ENCODE measurements at regions not wholly inside any gene's neighbourhood (a gene's known extent, or its start where the extent isn't known, plus 50 kb on each side); places are given as distances from the start of the nearest gene placed in this dataset.

DNA sequence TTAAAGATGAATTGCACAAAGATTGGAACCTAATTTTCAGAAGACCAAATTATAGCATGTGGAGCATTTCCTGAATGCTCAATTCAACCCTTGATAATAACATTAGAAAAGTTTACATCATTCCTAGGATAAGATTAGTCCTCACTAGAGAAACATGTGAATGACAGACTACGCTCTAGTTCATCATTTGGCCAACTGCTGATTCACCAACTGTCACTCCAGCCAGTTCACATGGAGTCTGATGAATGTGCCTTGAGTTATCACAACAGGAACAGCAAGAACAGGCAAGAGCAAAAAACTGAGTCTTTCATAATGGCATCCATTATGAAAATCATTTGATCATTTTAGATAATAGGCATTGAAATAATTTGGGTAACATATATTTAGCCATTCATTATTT is 415.9 kb downstream of the PTPRC start:
- Histone ChIP-seq H4K20me1 (ENCODE audit: insufficient read depth, low read length) (no peaks in the 10 kb centered on the region), H3K9me3 (ENCODE audit: insufficient read depth, low read depth, low read length) (no peaks in the 10 kb centered on the region), H3K27ac (ENCODE audit: low read depth, low read length) (no peak overlapping the region), H3K9ac (ENCODE audit: low read length) (no peak overlapping the region), H2AFZ (ENCODE audit: low read depth, low read length) (no peak overlapping the region), H3K27me3 (ENCODE audit: insufficient read depth, low read length) (no peaks in the 10 kb centered on the region), H3K79me2 (ENCODE audit: insufficient read depth, low read length) (no peaks in the 10 kb centered on the region), H3K36me3 (ENCODE audit: insufficient read depth, low read length) (no peaks in the 10 kb centered on the region), H3K4me3 (ENCODE audit: insufficient read depth, low read depth, low read length) (no peak overlapping the region), H3K4me1 (ENCODE audit: insufficient read depth, low read length) (no peaks in the 10 kb centered on the region), H3K4me2 (ENCODE audit: low read length) (no peak overlapping the region)
- H3K9me3 Mint-ChIP-seq (ENCODE audit: unreplicated experiment), result peaks cover 2% of the 10 kb centered on the region
- no peak for DNase-seq (ENCODE audit: low read depth)
- peak; percentile 32 for FAIRE-seq
- TF ChIP-seq EZH2 (IDR thresholded peaks at IDR 0.05; ENCODE audit: insufficient read depth, low read length), result no peak
- TF ChIP-seq, protein P1, sequence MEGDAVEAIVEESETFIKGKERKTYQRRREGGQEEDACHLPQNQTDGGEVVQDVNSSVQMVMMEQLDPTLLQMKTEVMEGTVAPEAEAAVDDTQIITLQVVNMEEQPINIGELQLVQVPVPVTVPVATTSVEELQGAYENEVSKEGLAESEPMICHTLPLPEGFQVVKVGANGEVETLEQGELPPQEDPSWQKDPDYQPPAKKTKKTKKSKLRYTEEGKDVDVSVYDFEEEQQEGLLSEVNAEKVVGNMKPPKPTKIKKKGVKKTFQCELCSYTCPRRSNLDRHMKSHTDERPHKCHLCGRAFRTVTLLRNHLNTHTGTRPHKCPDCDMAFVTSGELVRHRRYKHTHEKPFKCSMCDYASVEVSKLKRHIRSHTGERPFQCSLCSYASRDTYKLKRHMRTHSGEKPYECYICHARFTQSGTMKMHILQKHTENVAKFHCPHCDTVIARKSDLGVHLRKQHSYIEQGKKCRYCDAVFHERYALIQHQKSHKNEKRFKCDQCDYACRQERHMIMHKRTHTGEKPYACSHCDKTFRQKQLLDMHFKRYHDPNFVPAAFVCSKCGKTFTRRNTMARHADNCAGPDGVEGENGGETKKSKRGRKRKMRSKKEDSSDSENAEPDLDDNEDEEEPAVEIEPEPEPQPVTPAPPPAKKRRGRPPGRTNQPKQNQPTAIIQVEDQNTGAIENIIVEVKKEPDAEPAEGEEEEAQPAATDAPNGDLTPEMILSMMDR (IDR thresholded peaks at IDR 0.05; ENCODE audit: insufficient read depth, low read depth, low read length), result no peak
- no peak overlapping the region for H3K4me3 Mint-ChIP-seq (ENCODE audit: unreplicated experiment)
- no peaks in the 10 kb centered on the region for H3K4me1 Mint-ChIP-seq (ENCODE audit: low read depth, unreplicated experiment)
- H3K27ac Mint-ChIP-seq (ENCODE audit: unreplicated experiment), result no peak overlapping the region
- H3K27me3 Mint-ChIP-seq (ENCODE audit: low read depth, unreplicated experiment), result no peaks in the 10 kb centered on the region
- no peaks in the 10 kb centered on the region for H3K36me3 Mint-ChIP-seq (ENCODE audit: low read depth, unreplicated experiment)

- H3K9me3 Mint-ChIP-seq (ENCODE audit: unreplicated experiment), result no peaks in the 10 kb centered on the region
- H3K4me3 Mint-ChIP-seq (ENCODE audit: unreplicated experiment), result no peak overlapping the region
- no peaks in the 10 kb centered on the region for H3K4me1 Mint-ChIP-seq (ENCODE audit: low read depth, unreplicated experiment)
- Histone ChIP-seq H3K27ac (ENCODE audit: low read depth, low read length) (no peak overlapping the region), H3K4me2 (ENCODE audit: low read length) (no peak overlapping the region), H3K79me2 (ENCODE audit: insufficient read depth, low read length) (no peaks in the 10 kb centered on the region), H3K27me3 (ENCODE audit: insufficient read depth, low read length) (no peaks in the 10 kb centered on the region), H3K9ac (ENCODE audit: low read length) (no peak overlapping the region), H3K4me1 (ENCODE audit: insufficient read depth, low read length) (no peaks in the 10 kb centered on the region), H3K36me3 (ENCODE audit: insufficient read depth, low read length) (no peaks in the 10 kb centered on the region), H3K9me3 (ENCODE audit: insufficient read depth, low read depth, low read length) (no peaks in the 10 kb centered on the region), H4K20me1 (ENCODE audit: insufficient read depth, low read length) (no peaks in the 10 kb centered on the region), H3K4me3 (ENCODE audit: insufficient read depth, low read depth, low read length) (no peak overlapping the region), H2AFZ (ENCODE audit: low read depth, low read length) (no peak overlapping the region)
- H3K27ac Mint-ChIP-seq (ENCODE audit: unreplicated experiment), result no peak overlapping the region
- no peak for FAIRE-seq
- no peaks in the 10 kb centered on the region for H3K27me3 Mint-ChIP-seq (ENCODE audit: low read depth, unreplicated experiment)
- TF ChIP-seq EZH2 (IDR thresholded peaks at IDR 0.05; ENCODE audit: insufficient read depth, low read length), result no peak
- TF ChIP-seq, protein P1 (IDR thresholded peaks at IDR 0.05; ENCODE audit: insufficient read depth, low read depth, low read length), result no peak
- no peak for DNase-seq (ENCODE audit: low read depth)
- no peaks in the 10 kb centered on the region for H3K36me3 Mint-ChIP-seq (ENCODE audit: low read depth, unreplicated experiment)
Measured at GRCh38 chr1:199057322-199057721, 418.5 kb downstream of the PTPRC start.

GRCh38 chr1:199058281-199058680 is 419.4 kb downstream of the PTPRC start:
- DNase-seq (ENCODE audit: low read depth), result no peak
- Histone ChIP-seq H3K9me3 (ENCODE audit: insufficient read depth, low read depth, low read length) (no peaks in the 10 kb centered on the region), H3K27me3 (ENCODE audit: insufficient read depth, low read length) (no peaks in the 10 kb centered on the region), H3K27ac (ENCODE audit: low read depth, low read length) (no peak overlapping the region), H3K4me1 (ENCODE audit: insufficient read depth, low read length) (no peaks in the 10 kb centered on the region), H3K4me3 (ENCODE audit: insufficient read depth, low read depth, low read length) (no peak overlapping the region), H3K4me2 (ENCODE audit: low read length) (no peak overlapping the region), H2AFZ (ENCODE audit: low read depth, low read length) (no peak overlapping the region), H3K9ac (ENCODE audit: low read length) (no peak overlapping the region), H3K79me2 (ENCODE audit: insufficient read depth, low read length) (no peaks in the 10 kb centered on the region), H4K20me1 (ENCODE audit: insufficient read depth, low read length) (no peaks in the 10 kb centered on the region), H3K36me3 (ENCODE audit: insufficient read depth, low read length) (no peaks in the 10 kb centered on the region)
- Mint-ChIP-seq H3K27ac (ENCODE audit: unreplicated experiment) (no peak overlapping the region), H3K9me3 (ENCODE audit: unreplicated experiment) (no peaks in the 10 kb centered on the region), H3K4me3 (ENCODE audit: unreplicated experiment) (no peak overlapping the region), H3K27me3 (ENCODE audit: low read depth, unreplicated experiment) (no peaks in the 10 kb centered on the region), H3K36me3 (ENCODE audit: low read depth, unreplicated experiment) (no peaks in the 10 kb centered on the region), H3K4me1 (ENCODE audit: low read depth, unreplicated experiment) (no peaks in the 10 kb centered on the region)
- FAIRE-seq, result no peak
- TF ChIP-seq EZH2 (IDR thresholded peaks at IDR 0.05; ENCODE audit: insufficient read depth, low read length), result no peak
- TF ChIP-seq, protein P1 (IDR thresholded peaks at IDR 0.05; ENCODE audit: insufficient read depth, low read depth, low read length), result no peak

All from astrocyte (in vitro differentiated cells and primary cell).